Cardiac fibroblast (primary cell): ENCODE measurements at regions not wholly inside any gene's neighbourhood (a gene's known extent, or its start where the extent isn't known, plus 50 kb on each side); places are given as distances from the start of the nearest gene placed in this dataset.
"Not testable (repeated sequence)": the region's sequence is repeated elsewhere in the genome, so short reads cannot be mapped to it uniquely, and the experiment has no call there.

ENCODE experiments used
- DNase-seq, 2 donors: peaks; one replicate each; pipeline versions ENCODE4 v3.0.0 to v3.0.0-alpha.2; 2010; ENCODE audit warnings: low read depth in 2 of 2
- H3K4me3 ChIP-seq, 2 donors: replicated peaks in 1 of 2; 1 replicate in 1 of 2; 2 replicates in 1 of 2; pipeline ENCODE4 v1.5.1; 2011; ENCODE audit warnings: low read depth in 2 of 2, low read length in 2 of 2, mild to moderate bottlenecking in 2 of 2, moderate library complexity in 1 of 2
- TF ChIP-seq, protein P1 (sequence below): IDR thresholded peaks from one replicate; pipeline ENCODE4 v1.5.1; 2011; ENCODE audit warnings: low read depth, mild to moderate bottlenecking, low read length, inconsistent platforms

DNA sequence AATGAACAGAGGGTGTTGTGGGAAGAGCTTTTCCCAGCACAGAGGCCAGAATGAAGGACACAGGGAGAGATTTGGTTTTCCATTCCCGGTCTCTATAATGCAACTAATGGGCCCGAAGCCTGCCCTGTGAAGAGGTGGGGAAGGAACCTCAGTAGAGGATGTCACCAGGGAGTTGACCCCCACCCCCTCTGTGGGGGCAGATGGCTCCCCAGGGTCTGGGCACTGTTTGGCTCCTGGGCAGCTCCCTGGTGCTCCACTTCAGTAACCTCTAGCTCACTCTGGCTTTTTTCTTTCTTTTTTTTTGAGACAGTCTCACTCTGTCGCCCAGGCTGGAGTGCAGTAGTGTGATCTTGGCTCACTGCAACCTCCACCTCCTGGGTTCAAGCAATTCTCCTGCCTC, 109.1 kb upstream of the DLG1 start:
- TF ChIP-seq, protein P1, sequence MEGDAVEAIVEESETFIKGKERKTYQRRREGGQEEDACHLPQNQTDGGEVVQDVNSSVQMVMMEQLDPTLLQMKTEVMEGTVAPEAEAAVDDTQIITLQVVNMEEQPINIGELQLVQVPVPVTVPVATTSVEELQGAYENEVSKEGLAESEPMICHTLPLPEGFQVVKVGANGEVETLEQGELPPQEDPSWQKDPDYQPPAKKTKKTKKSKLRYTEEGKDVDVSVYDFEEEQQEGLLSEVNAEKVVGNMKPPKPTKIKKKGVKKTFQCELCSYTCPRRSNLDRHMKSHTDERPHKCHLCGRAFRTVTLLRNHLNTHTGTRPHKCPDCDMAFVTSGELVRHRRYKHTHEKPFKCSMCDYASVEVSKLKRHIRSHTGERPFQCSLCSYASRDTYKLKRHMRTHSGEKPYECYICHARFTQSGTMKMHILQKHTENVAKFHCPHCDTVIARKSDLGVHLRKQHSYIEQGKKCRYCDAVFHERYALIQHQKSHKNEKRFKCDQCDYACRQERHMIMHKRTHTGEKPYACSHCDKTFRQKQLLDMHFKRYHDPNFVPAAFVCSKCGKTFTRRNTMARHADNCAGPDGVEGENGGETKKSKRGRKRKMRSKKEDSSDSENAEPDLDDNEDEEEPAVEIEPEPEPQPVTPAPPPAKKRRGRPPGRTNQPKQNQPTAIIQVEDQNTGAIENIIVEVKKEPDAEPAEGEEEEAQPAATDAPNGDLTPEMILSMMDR = no peak
- no peak for DNase-seq
- H3K4me3 ChIP-seq = no peak overlapping the region

DNA sequence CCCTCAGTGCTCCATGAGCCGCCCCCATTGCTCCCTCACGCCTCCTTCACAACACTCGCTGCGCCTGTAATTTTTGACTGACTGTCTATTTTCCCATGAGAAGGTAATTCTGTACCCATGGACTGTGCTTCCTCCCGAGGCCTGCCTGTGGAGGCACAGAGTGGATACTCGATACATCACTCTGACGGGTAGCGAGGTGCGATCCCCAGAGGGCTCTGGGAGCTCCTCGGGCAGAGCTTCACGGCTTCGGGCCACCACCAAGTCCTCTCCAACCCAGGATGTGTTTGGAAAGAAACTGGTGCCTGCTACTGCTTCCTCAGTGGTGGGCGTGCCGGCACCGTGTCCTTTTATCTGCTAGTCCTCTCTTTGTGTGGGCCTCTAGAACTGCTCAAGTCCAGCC, 108.6 kb upstream of the DLG1 start:
- H3K4me3 ChIP-seq = no peak overlapping the region
- DNase-seq = no peak
- TF ChIP-seq, protein P1 = no peak

DNA sequence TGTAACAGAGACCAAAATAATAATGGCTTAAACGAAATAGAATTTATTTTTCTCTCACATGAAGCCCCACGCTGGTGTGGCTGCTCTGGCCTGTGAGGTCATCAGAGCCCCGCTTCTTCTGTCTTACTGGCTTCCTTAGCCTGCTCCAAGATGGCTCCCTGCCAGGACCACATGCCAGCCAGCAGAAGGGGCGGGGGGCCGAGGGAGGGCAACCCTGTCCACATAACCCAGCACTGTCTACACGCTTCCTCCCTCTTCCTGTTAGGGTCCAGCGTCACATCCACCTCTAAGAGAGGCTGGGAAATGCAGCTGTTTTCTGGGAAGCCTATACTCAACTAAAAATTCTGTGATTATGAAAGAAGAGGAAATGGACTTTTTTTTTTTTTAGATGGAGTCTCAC, 107.9 kb upstream of the DLG1 start:
- TF ChIP-seq, protein P1 = no peak
- peak; percentile 37 to 76 for DNase-seq
- H3K4me3 ChIP-seq = no peak overlapping the region

DNA sequence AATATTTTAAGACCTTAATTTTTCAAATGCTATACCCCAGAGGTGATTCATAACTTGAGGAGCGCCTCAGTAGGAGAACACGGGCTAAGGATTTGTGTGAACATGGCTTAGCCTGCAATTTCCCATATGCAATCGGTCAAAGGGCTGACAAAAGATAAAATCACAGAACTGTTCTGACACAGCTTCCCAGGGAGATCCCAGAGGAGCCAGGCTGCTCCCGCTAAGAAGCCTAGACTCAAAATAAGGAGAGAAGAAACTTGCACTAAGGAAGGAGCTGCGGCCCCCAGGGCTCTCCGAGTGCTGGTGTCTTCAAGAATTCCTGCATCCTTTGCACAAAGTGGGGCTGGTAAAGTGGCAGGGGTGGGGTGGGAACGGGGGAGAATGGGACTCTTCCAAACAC, 106.3 kb upstream of the DLG1 start:
- TF ChIP-seq, protein P1 = no peak
- peak in 1 of 2 donors; percentile 35 for DNase-seq
- H3K4me3 ChIP-seq = no peak overlapping the region

DNA sequence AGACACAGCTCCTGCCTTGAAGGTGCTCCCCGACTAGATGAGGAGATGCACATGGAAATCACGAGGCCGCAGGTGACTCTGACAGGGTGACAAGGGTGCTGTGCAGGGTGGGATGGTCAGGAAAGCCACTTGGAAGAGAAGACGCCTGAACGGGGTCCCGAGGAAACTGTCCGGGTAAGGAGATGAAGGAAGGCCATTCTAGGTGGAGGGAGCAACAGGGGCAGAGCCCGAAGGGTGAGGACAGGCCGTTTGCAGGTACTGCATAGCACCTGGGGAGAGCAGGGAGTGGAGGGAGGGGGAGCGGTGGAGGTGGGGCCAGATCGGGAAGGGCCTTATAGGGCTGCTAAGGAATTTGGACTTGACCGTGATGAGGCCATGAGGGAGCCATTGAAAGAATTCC, 105.6 kb upstream of the DLG1 start:
- no peak overlapping the region for H3K4me3 ChIP-seq
- no peak for DNase-seq
- TF ChIP-seq, protein P1 = no peak

DNA sequence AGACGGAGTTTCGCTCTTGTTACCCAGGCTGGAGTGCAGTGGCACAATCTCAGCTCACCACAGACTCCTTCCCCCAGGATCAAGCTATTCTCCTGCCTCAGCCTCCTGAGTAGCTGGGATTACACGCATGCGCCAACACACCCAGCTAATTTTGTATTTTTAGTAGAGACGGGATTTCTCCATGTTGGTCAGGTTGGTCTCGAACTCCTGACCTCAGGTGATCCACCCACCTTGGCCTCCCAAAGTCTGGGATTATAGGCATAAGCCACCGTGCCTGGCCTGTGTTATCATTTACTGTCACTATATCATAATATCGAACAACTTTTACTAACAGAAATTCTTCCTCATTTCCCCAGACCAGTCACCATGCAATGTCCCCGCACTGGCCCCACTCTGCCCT, 104.0 kb upstream of the DLG1 start:
- not testable (repeated sequence) for H3K4me3 ChIP-seq, DNase-seq

DNA sequence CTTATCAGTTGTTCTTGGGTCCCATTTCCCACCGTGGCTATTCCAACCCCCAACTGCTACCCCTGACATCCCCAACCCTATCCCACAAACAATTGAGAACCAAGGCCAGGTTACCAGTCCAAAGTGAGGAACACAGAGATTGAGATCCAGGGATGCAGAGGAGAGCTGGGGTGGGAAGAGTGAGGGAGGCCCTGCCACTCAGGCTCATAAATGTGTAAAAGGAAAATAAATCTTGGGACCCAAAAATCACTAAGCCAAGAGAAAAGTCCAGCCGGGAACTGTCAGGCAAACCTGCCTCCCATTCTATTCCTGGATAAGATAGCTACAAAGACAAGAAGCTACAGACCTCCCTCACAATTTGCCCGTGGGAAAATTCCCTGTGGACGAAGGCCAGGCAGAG, 101.1 kb upstream of the DLG1 start:
- TF ChIP-seq, protein P1 = no peak
- no peak overlapping the region for H3K4me3 ChIP-seq
- no peak for DNase-seq
